ENCODE measurements at regions not wholly inside any gene's neighbourhood (a gene's known extent, or its start where the extent isn't known, plus 50 kb on each side); places are given as distances from the start of the nearest gene placed in this dataset.

DNA sequence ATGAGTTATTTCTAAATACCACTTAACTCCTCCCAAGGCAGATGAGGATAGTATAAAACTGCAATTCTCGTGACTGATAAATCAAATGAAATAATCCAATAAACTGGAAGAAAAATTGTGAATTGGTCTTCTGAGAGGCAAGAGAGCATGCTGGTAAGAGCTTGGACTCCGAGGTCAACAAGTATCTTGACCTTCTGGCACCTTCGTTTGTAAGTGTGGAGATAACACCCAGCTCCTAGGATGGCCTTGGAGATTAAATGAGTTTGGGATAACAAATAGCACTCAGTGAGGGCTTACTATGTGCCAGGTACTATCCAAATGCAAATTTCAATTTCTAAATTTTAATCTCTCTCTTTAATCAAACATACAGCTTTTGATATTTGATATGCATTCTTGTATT lies 866.3 kb upstream of the WWC1 start:
- TF ChIP-seq, protein P1, sequence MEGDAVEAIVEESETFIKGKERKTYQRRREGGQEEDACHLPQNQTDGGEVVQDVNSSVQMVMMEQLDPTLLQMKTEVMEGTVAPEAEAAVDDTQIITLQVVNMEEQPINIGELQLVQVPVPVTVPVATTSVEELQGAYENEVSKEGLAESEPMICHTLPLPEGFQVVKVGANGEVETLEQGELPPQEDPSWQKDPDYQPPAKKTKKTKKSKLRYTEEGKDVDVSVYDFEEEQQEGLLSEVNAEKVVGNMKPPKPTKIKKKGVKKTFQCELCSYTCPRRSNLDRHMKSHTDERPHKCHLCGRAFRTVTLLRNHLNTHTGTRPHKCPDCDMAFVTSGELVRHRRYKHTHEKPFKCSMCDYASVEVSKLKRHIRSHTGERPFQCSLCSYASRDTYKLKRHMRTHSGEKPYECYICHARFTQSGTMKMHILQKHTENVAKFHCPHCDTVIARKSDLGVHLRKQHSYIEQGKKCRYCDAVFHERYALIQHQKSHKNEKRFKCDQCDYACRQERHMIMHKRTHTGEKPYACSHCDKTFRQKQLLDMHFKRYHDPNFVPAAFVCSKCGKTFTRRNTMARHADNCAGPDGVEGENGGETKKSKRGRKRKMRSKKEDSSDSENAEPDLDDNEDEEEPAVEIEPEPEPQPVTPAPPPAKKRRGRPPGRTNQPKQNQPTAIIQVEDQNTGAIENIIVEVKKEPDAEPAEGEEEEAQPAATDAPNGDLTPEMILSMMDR (IDR thresholded peaks at IDR 0.05 in 8 of 11, conservative IDR thresholded peaks at IDR 0.05 in 3 of 11): no peak
- no peak for TF ChIP-seq POLR2AphosphoS5 (IDR thresholded peaks at IDR 0.05)
